GM18873 (cell line): ENCODE measurements at regions not wholly inside any gene's neighbourhood (a gene's known extent, or its start where the extent isn't known, plus 50 kb on each side); places are given as distances from the start of the nearest gene placed in this dataset.

Experiments
- ATAC-seq: cut with Tn5 transposase; IDR thresholded peaks from one replicate; pipeline ENCODE4 v1.9.1; 2021; ENCODE audit warnings: mild to moderate bottlenecking, moderate library complexity, moderate number of reproducible peaks; ENCODE audit not compliant: unreplicated experiment, low FRiP score

DNA sequence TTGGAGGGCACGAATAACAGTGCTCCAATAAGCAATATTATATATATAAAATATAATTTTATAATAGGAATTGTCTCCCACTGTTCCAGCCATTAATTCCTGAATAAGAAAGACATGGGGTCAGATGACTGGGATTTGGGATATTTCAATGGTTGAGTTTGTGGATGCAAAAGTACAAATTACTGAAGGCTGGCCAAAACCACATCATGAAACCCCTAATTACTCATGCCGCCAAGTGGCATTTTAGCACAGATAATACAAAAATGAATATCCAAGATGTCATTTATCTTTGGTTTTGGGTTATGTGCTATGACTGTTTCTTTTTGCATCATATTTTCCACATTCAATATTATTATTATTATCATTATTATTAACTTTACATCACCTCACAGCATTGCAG, 261.4 kb upstream of the TBX3 start:
- ATAC-seq, result no peak

DNA sequence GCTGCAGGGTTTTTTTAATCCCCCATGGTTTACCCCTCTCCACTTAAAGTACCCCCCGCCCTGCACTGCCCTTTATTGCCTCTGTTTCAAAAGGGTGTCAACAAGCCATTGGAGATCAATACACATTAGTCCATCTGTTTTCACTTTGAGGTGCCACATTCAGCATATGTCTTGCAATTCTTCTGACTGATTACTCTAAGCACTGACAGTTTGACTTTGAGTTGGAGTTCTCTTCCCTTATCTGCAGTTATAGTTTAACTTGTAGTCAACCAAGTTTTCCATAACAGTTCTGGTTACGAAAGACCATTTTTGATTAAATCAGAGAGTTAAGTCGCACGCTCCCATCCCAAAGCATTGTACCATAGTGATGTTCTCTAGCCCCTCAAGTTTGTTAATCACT, 260.8 kb upstream of the TBX3 start:
- no peak for ATAC-seq

DNA sequence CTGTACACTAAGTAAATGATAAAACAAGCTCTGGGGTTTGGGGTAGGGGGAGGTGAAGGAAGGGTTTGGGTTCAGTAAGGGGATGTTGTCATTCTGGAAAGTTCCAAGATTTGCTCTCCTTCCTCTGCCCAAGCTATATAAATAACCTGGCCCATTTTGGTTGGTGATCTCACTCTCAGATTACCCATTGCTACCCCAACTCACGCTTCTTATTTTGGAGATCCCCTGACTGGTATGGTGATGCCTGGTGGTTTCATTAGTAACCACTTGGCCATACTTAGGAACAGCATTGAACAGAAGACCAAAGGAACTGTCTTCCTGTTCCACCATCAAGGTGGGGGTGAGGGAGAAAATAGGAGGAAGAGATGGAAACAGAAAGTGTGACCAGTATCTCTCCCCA, 259.6 kb upstream of the TBX3 start:
- no peak for ATAC-seq

DNA sequence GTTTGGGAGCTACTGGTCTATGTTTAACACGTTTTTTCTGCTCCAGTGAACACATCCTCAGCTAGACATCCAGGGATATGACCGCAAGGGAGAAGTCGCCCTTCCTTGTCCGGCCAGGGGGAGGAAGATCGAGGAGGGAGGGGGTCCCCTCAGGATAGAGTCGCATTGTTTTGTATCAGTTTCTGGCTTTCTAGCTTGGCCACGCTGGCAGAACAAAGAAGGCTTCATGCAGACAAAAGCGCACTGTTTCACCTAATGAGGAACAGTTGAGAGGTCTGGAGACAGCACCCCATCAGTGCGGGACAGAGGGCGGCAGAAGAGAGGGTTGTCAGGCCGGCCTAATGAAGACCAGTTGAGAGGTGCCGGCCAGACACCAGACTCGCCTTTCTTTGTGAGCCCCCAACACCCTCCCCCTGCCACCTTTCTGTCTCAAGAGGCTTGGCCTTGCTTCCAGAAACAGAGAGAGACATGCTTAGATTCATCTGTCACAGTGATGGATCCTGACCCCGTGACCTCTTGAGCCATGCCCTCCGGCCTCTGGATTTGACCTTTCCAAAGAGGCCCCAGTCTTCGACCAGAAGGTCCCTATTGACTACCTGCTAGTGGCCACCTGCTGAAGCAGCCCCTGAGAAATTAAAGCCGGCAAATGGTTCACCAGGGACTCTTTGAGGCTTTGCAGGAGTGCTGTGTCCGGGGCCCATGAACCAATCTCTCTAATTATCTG, 254.7 kb upstream of the TBX3 start:
- ATAC-seq, result no peak

DNA sequence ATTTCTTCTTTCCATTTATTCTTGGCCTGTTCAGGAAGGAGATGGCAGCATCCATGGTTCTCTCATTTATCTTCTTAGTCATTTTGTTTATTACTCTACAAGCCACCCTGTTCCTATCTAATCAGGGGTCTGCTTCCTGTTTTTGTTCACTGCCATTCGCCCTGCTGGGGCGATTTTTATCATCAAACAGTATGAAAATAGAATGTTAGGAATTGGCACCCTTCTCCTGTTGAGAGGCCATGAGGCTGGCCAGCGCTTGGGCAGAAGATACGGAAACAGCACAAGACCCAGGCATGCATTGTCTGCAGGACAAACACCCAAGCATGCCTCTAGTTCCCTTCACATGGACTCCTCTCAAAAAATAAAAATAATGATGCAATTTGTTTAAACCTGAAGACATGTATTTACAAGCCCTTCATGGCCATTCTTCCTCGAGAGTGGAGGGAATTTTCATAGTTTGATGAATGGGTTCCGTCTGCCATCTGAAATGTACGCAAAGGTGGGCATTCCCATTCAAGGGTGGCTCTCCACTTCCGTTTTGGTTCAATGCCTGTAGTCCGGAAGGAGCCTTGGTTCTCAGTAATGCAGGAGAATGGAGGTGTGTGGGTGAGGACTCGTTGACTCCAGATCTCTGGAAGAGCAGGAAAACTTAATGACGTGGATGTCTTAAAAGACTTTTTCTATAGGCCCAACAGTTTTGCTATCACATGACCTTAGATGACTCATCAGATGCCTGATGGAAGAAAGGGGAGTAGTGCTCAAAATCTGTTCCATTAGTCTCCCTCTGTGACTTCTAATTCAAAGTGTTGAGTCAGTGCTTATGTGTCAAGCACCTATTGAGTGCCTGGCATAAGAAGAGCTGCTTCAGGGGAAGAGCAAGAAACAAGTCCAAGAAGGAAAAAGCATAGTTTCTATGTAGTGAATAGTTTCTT, 252.4 kb upstream of the TBX3 start:
- ATAC-seq, result no peak

DNA sequence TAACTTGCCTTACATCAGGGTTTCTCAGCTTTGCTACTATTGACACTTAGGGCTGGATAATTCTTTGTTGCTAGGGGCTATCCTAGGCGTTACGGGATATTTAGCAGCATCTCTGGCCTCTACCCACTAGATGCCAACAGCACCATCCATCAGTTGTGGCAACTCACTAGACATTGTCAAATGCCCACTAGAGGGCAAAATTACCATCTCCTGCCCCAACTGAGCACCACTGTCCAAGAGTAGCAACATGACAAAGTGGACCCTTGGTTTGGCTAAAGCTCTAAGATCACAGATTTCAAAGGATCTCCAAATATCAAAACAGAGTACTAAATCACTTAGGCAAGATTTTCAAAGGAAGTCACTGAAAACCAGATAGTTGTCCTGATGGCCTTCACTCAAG, 251.7 kb upstream of the TBX3 start:
- no peak for ATAC-seq

DNA sequence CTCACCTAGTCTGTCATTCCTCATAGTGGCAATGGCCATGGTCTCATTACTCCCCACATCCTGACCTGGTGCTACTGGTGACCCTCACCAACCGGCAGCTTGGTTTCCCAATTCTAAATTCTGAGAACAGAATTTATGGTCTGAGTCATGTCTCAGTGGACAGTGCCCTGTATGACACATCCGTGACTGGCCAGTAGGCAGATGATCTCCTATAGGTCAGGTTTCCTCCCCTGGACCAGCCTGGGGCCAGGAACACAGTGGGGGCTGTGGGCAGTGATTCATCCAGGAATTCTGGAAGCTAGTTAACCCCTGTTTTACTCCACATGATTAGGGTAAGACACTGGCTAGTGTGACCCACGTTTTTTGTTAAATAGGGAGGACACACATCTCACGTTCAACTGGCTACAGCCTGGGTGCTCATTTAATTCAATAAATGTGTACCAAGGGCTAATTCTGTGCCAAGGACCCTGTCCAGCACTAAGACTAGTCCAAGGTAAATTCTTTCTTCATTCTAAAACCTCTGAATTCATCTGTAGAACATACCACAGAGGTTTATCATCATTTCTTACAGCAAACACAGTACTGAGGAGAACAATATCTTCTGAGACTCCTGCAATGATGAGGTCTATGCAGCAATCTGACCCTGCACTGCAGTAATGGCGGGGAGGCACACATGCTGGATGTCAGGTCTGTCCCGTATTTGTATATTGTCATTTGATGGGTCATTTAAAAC, 249.6 kb upstream of the TBX3 start:
- no peak for ATAC-seq

DNA sequence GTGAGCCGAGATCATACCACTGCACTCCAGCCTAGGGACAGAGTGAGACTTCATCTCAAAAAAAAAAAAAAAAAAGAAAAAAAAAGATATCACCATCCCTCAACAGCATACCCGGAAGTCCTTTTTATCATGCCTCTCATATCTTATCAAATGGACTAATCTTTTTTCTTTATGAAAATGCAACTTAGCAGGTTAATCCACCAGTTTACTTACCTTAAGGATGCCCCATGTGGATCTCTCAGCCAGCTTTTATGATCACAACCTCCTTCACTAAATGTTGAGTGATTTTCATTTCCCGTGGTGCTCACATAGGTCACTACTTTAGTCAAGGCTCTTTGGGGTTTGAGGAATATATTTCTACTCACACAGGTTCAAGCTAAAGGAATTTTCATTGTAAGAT, 248.8 kb upstream of the TBX3 start:
- no peak for ATAC-seq

DNA sequence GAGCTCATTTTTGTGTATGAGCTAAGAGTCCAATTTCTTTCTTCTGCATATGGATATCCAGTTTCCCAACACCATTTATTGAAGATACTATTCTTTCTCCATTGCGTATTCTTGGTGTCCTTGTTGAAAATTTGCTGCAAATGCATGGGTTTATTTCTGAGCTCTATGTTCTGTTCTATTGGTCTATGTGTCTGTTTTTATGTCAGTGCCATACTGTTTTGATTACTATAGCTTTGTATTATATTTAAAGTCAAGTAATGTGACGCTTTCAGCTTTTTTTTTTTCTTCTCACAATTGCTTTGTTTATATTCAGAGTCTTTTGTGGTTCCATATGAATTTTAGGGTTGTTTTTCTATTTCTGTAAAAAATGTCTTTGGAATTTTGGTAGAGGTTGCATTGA, 247.1 kb upstream of the TBX3 start:
- no peak for ATAC-seq

DNA sequence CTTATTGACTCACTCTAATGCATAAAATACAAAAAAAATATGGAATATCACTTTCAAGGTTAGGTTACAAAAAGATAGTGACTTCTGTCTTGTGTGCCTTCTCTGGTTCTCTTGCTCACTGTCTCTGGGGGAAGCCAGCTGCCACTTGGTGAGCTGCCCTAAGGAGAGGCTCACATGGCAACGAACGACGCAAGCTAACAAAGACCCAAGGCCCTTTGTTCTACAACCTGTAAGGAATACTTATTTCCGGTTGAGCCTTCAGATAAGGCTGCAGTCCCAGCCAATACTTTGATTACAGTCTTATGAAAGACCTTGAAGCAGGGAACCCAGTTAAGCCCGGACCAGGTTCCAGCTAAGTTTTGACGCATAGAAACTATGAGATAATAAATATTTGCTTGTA, 242.4 kb upstream of the TBX3 start:
- no peak for ATAC-seq

DNA sequence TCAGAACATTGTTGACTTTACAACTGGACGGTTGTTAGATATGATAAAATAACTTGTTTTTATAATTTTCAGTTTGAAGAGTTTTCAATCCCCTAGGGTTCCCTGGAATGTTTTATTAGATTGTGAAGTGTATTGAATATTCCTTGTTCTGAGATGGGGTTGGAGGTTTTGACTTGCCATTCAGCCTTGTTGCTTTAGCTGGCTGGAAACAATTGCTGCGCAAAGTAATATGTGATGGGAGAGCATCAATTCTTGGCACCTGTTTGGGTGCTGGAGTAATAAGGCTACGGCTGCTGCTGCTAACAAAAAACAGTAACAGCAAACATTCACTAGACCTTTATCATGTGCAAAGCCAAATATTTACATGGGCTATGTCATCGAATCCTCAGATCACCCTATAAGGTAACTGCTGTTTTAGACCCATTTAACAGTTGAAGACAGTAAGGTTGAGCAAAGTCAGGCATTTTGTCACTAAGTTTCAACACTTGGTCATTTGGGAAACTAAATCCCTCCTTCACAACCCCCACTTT, 241.0 kb upstream of the TBX3 start:
- ATAC-seq, result no peak

DNA sequence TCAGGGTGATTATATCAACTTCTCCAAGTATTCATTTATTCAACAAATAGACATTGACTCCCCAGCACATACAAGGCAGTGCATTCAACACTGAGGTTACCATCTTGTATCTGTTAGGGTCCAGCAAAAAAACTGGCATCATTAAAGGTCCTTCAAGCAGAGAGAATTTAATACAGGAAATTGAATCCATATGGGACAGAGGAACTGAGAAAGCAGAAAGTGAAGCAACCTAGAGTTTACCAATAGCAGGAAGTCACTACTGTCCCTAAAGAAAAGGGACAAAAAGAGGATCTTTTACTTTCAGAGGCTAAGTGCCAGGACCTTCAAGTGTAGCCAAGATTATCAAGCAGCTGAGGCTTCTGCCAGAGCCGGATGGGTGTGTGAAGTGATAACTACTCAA, 237.8 kb upstream of the TBX3 start:
- no peak for ATAC-seq

DNA sequence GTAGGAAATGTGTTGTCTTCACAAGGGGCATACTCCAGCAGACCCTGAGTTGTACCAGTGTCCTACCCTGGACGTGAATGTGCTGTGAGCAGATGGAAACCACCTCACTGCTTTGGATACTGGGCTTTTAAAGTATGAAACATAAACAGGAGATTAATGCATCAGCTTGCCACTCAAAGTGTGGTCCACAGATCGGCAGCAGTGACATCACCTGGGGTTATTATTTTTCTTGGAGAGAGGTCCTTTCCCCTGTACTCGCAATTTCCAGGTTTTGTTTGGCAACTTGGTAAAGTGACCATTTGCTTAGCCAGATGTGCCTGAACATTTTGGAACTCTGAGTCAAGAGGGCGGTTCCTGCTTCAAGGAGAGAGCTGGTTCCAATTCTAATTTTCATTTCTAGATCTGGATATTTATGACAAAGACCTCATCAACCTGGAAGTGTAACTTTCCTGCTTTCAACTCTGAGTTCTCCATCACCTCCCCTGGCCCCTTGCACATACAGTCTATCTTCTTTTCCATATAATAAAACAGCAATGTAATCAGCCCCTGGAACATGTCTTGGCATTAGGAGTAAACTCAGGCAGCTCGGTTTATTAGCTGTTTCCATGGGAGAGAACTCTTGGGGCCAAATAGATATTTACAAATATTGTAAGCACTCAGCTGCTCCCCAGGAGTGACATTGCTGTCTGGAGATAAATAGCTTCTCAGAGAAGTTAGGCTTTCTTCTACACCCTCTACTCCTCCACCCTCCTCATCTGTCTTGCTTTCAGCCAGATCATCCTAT, 237.0 kb upstream of the TBX3 start:
- ATAC-seq, result no peak

DNA sequence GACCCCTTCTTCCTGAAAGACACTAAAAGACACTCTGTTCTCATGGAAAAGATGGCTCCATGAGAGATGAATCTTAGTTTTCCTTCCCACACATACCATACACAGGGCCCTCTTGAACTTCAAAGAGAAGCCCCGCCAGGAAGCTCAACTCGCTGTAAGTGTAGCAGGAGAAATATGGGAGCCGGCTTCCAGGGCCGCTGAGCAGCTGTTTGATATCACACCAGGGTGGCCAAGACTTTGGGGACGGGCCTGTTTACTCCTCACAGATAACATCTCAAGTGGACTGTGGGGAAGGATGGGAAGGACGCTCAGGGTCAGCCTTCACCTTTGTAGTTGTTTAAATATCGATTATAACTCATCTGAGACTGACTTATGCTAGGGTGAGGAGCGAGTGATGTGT, 235.5 kb upstream of the TBX3 start:
- ATAC-seq, result no peak

DNA sequence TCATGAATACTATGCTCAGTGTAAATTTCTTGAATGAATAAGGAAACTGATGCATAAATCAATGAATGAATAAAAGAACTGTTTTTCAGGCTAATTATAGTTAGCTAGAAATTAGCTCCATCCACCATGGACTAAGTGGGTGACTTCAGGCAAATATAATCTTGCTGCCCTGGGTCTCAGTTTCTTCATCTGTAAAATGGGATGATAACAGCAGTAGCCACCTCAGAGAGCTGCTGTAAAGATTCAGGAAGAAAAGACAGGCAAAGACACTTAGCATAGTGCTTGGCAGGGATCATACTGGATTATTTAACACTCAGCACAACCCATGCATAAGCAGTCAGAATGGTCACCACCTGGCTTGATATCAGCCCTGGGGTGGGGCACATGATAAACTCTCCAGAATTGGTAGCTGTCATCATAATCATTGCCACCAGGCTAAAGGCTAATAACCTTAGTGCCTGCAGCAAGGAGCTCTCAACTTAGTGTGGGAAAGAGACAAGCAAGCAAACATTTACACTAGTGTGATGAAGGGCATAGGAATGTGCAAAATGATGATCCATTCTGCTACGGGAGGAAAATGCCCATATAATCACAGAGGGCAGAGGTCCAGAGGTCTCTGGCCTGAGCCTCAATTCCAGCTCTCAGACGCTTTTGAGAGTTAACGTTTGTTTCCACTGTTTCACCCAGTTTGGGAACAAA, 234.7 kb upstream of the TBX3 start:
- no peak for ATAC-seq

DNA sequence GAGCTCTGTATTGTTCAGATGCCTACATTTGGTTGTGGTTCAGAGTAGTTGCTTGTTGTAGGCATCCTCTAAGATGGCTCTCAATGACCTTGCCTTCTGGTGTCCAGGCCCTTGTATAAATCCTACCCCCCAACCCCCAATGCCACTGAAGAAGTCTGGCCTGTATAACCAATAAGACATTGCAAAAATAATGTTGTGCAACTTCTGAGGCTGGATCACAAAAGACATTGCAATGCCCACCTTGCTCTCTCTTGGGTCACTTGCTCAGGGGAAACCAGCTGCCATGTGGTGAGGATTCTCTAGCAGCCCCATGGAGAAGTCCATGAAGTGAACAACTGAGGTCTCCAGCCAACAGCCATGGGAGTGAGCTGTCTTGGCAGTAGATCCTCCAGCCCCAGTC, 234.0 kb upstream of the TBX3 start:
- no peak for ATAC-seq

DNA sequence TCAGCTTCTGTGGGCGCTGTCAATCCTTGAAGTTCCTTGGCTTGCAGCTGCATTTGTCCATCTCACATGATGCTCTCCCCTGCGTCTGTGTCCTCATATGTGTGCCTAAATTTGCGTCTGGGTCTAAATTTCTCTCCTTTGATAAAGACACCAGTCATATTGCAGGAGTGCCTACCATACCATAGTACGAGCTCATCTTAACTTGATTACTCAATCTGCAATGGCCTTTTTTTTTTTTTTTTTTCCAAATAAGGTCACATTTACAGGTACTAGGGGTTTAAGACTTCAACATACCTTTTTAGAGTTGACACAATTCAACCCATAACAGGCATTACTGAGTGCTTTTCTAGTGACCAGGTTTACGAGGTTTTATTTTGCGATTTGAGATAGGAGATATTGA, 233.3 kb upstream of the TBX3 start:
- no peak for ATAC-seq

DNA sequence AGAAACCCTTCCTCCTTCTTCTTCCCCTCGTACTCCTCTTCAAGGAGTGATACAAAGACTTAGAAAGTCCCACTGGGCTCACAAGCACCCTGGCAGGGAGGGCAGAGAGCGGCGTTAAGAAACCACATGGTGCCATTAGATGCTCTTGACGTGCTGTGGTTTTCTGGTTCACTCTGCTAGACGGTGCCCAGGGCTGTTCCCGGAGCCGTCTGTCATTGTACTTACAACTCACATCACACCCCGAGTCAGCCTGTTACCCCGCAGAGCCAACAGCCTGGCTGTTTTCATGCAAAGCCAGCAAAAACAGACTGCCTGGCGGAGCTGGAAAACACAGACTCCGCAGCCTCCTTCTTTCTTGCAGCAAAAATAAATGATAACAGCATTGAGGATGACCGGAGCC, 232.6 kb upstream of the TBX3 start:
- ATAC-seq, result no peak

DNA sequence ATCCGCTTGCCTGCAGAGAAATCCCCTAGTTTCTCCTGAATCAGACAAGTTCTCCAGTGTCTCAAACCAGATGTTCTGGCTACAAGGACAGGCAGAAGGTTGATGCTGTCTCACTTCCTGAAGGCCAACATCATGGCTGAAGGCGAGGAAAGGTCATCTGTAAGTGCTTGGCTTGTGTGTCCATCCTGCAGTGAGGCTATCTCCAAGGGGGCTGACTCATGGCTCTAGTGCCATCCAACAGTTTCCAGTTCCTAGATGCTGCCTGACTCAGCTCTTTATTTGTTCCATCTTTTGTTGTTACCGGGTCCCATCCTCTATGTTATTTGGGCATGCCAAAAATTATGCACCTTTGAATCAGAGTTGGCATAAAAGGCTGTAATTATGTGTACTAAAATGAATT, 232.1 kb upstream of the TBX3 start:
- ATAC-seq, result no peak
